C4-2B (cell line): ENCODE measurements at regions not wholly inside any gene's neighbourhood (a gene's known extent, or its start where the extent isn't known, plus 50 kb on each side); places are given as distances from the start of the nearest gene placed in this dataset.

Experiments used
- CTCF ChIP-seq: fragments of 450-650 bp; conservative IDR thresholded peaks from 2 replicates; pipeline ENCODE4 v1.5.1; 2017; ENCODE audit warnings: mild to moderate bottlenecking
- ZFX ChIP-seq: fragments of 450-650 bp; IDR thresholded peaks from 2 replicates; pipeline ENCODE4 v1.6.1; 2017

- TF ChIP-seq CTCF (no peak), ZFX (no peak)
These were observed 209.4 kb downstream of the SP3 start for GRCh38 chr2:173755798-173756197.
